ENCODE measurements at regions not wholly inside any gene's neighbourhood (a gene's known extent, or its start where the extent isn't known, plus 50 kb on each side); places are given as distances from the start of the nearest gene placed in this dataset.

- TF ChIP-seq, protein P1, sequence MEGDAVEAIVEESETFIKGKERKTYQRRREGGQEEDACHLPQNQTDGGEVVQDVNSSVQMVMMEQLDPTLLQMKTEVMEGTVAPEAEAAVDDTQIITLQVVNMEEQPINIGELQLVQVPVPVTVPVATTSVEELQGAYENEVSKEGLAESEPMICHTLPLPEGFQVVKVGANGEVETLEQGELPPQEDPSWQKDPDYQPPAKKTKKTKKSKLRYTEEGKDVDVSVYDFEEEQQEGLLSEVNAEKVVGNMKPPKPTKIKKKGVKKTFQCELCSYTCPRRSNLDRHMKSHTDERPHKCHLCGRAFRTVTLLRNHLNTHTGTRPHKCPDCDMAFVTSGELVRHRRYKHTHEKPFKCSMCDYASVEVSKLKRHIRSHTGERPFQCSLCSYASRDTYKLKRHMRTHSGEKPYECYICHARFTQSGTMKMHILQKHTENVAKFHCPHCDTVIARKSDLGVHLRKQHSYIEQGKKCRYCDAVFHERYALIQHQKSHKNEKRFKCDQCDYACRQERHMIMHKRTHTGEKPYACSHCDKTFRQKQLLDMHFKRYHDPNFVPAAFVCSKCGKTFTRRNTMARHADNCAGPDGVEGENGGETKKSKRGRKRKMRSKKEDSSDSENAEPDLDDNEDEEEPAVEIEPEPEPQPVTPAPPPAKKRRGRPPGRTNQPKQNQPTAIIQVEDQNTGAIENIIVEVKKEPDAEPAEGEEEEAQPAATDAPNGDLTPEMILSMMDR (IDR thresholded peaks at IDR 0.05), result no peak
- TF ChIP-seq POLR2A (IDR thresholded peaks at IDR 0.05), result no peak
Measured at GRCh38 chrX:14309431-14309830, 219.9 kb upstream of the GLRA2 start.

All from body of pancreas (tissue), 4 donors.